ENCODE measurements at regions not wholly inside any gene's neighbourhood (a gene's known extent, or its start where the extent isn't known, plus 50 kb on each side); places are given as distances from the start of the nearest gene placed in this dataset.
A peak's percentile ranks its signal among the peaks of the same experiment; 100 is the strongest.

GRCh38 chr14:99040711-99041110, 231.3 kb downstream of the BCL11B start (continued):
- TF ChIP-seq TSHZ1 (tag by site-specific recombination; IDR thresholded peaks at IDR 0.05; ENCODE audit: borderline replicate concordance), result no peak
- no peak for TF ChIP-seq ZNF837 (tag by site-specific recombination; IDR thresholded peaks at IDR 0.05)

- H3K27ac ChIP-seq (ENCODE audit: extremely low read depth, low read depth, low read length), result no peak overlapping the region
- CTCF ChIA-PET, result no interaction called here
- no peaks in the 10 kb centered on the region for H3K9me3 ChIP-seq (ENCODE audit: control insufficient read depth, insufficient read depth, low read depth, low read length)
- H3K4me3 ChIP-seq (ENCODE audit: low read depth, low read length), result no peak overlapping the region
- TF ChIP-seq ZBTB6 (tag by site-specific recombination; IDR thresholded peaks at IDR 0.05), result no peak
- TF ChIP-seq ZEB2 (tag by site-specific recombination; IDR thresholded peaks at IDR 0.05), result no peak
- TF ChIP-seq ZNF623 (tag by site-specific recombination; IDR thresholded peaks at IDR 0.05), result peak; percentile 68
- TF ChIP-seq ZSCAN23 (tag by site-specific recombination; IDR thresholded peaks at IDR 0.05), result no peak
- no peaks in the 10 kb centered on the region for H3K36me3 ChIP-seq (ENCODE audit: control insufficient read depth in 2 of 2, insufficient read depth in 1 of 2, low read length in 2 of 2)
- H3K4me1 ChIP-seq (ENCODE audit: control insufficient read depth, insufficient read depth, low read length), result no peaks in the 10 kb centered on the region
- POLR2A ChIA-PET, result no interaction called here
Observed at GRCh38 chr14:99041141-99041819, 230.7 kb downstream of the BCL11B start.

- H3K9me3 ChIP-seq (ENCODE audit: control insufficient read depth, insufficient read depth, low read depth, low read length), result no peaks in the 10 kb centered on the region
- no peak for TF ChIP-seq ZNF626 (tag by site-specific recombination; IDR thresholded peaks at IDR 0.05)
- no peaks in the 10 kb centered on the region for H3K36me3 ChIP-seq (ENCODE audit: control insufficient read depth in 2 of 2, insufficient read depth in 1 of 2, low read length in 2 of 2)
- ChIA-PET POLR2A (no interaction called here), CTCF (no interaction called here)
- no peak overlapping the region for H3K27ac ChIP-seq (ENCODE audit: extremely low read depth, low read depth, low read length)
- H3K4me1 ChIP-seq (ENCODE audit: control insufficient read depth, insufficient read depth, low read length), result no peaks in the 10 kb centered on the region
- no peak overlapping the region for H3K4me3 ChIP-seq (ENCODE audit: low read depth, low read length)
Observed at GRCh38 chr14:99041820-99042174, 230.2 kb downstream of the BCL11B start.

- CTCF ChIA-PET, result no interaction called here
- Histone ChIP-seq H3K4me1 (ENCODE audit: control insufficient read depth, insufficient read depth, low read length) (no peaks in the 10 kb centered on the region), H3K36me3 (ENCODE audit: control insufficient read depth in 2 of 2, insufficient read depth in 1 of 2, low read length in 2 of 2) (no peaks in the 10 kb centered on the region), H3K27ac (ENCODE audit: extremely low read depth, low read depth, low read length) (no peak overlapping the region), H3K9me3 (ENCODE audit: control insufficient read depth, insufficient read depth, low read depth, low read length) (no peaks in the 10 kb centered on the region), H3K4me3 (ENCODE audit: low read depth, low read length) (no peak overlapping the region)
- POLR2A ChIA-PET, result no interaction called here
- TF ChIP-seq ZFP41 (tag by site-specific recombination; IDR thresholded peaks at IDR 0.05; ENCODE audit: borderline replicate concordance), result no peak
- TF ChIP-seq ZNF423 (tag by site-specific recombination; IDR thresholded peaks at IDR 0.05), result no peak
- TF ChIP-seq ZFP69B (tag by site-specific recombination; IDR thresholded peaks at IDR 0.05), result no peak
- TF ChIP-seq ZNF354C (tag by site-specific recombination; IDR thresholded peaks at IDR 0.05; ENCODE audit: borderline replicate concordance, low read depth), result no peak
- no peak for TF ChIP-seq ZNF580 (tag by site-specific recombination; IDR thresholded peaks at IDR 0.05)
- TF ChIP-seq CTCF (tag by site-specific recombination; IDR thresholded peaks at IDR 0.05), result no peak
Observed at GRCh38 chr14:99042381-99043266, 229.4 kb downstream of the BCL11B start.
